Mucosa of descending colon (tissue), 3 donors: ENCODE measurements at regions not wholly inside any gene's neighbourhood (a gene's known extent, or its start where the extent isn't known, plus 50 kb on each side); places are given as distances from the start of the nearest gene placed in this dataset.

Experiments
- ATAC-seq: fragments of 200-7000 bp; cut with Tn5 transposase; one replicate; pipeline ENCODE4 v1.9.1; 2020; ENCODE audit warnings: mild to moderate bottlenecking, moderate library complexity
- DNase-seq, 3 donors: peaks; one replicate each; pipeline ENCODE4 v3.0.0-alpha.2; 2020
- H3K36me3 ChIP-seq: fragments of 200-600 bp; one replicate; pipeline ENCODE4 v1.8.0; 2021; ENCODE audit warnings: low read depth, mild to moderate bottlenecking
- H3K4me1 ChIP-seq: fragments of 200-600 bp; one replicate; pipeline ENCODE4 v1.8.0; 2021; ENCODE audit warnings: low read depth, mild to moderate bottlenecking
- H3K4me3 ChIP-seq: fragments of 200-600 bp; one replicate; pipeline ENCODE4 v1.8.0; 2021; ENCODE audit warnings: mild to moderate bottlenecking
- H3K9me3 ChIP-seq: fragments of 200-600 bp; one replicate; pipeline ENCODE4 v1.8.0; 2021; ENCODE audit warnings: mild to moderate bottlenecking
- CTCF ChIP-seq: fragments of 200-600 bp; IDR thresholded peaks from one replicate; pipeline ENCODE4 v1.8.0; 2022; ENCODE audit warnings: antibody characterized with exemption, mild to moderate bottlenecking
- intact Hi-C, 2 donors: fragments of 100-400 bp; cut with DNase I in 1 of 2; cut with micrococcal nuclease in 1 of 2; formaldehyde crosslinking; loops; one replicate each; pipeline versions ENCODE4 v1.11.0 to v1.11.1; 2022; cut with DNase I, micrococcal nuclease
- donor health status: DM: no; HTN: no; CAD: no; lungs with moderate emphysema.
- donor health status: DM: no; HTN: no; CAD: no.
- donor health status: DM: no; HTN: yes; CAD: no.

- intact Hi-C loops: no loop called here
- H3K4me3 ChIP-seq: no peak overlapping the region
- TF ChIP-seq CTCF: no peak
- no peaks in the 10 kb centered on the region for H3K36me3 ChIP-seq
- H3K4me1 ChIP-seq: no peaks in the 10 kb centered on the region
- ATAC-seq (no peak), DNase-seq (no peak)
- H3K9me3 ChIP-seq: no peaks in the 10 kb centered on the region
Measured at GRCh38 chr5:111914966-111915636, 158.1 kb upstream of the NREP start.

GRCh38 chr5:111902436-111902835, 145.4 kb upstream of the NREP start:
- intact Hi-C loops: no loop called here
- Histone ChIP-seq H3K4me3 (no peak overlapping the region), H3K36me3 (no peaks in the 10 kb centered on the region), H3K9me3 (peaks cover 3% of the 10 kb centered on the region), H3K4me1 (no peaks in the 10 kb centered on the region)
- no peak for TF ChIP-seq CTCF
- no peak for ATAC-seq
- DNase-seq: no peak

GRCh38 chr5:111901296-111901695, 144.3 kb upstream of the NREP start:
- intact Hi-C loops: no loop called here

GRCh38 chr5:111892949-111893348, 136.0 kb upstream of the NREP start:
- intact Hi-C loops: no loop called here
- H3K9me3 ChIP-seq: no peaks in the 10 kb centered on the region
- ATAC-seq (no peak), DNase-seq (no peak)
- TF ChIP-seq CTCF: no peak
- no peaks in the 10 kb centered on the region for H3K36me3 ChIP-seq
- H3K4me3 ChIP-seq: no peak overlapping the region
- no peaks in the 10 kb centered on the region for H3K4me1 ChIP-seq

More at GRCh38 chr5:111901296-111901695, 144.3 kb upstream of the NREP start:
- H3K36me3 ChIP-seq: no peaks in the 10 kb centered on the region
- ATAC-seq (no peak), DNase-seq (no peak)
- H3K4me3 ChIP-seq: no peak overlapping the region
- peaks cover 3% of the 10 kb centered on the region for H3K9me3 ChIP-seq
- no peak for TF ChIP-seq CTCF
- H3K4me1 ChIP-seq: no peaks in the 10 kb centered on the region

- Histone ChIP-seq H3K4me3 (no peak overlapping the region), H3K36me3 (no peaks in the 10 kb centered on the region), H3K4me1 (no peaks in the 10 kb centered on the region), H3K9me3 (no peaks in the 10 kb centered on the region)
- intact Hi-C loops: no loop called here
- DNase-seq (no peak), ATAC-seq (no peak)
- no peak for TF ChIP-seq CTCF
Measured at GRCh38 chr5:111887706-111888105, 130.7 kb upstream of the NREP start.

- no peak for DNase-seq
- intact Hi-C loops: no loop called here
- Histone ChIP-seq H3K36me3 (no peaks in the 10 kb centered on the region), H3K4me3 (no peak overlapping the region), H3K4me1 (no peaks in the 10 kb centered on the region), H3K9me3 (no peaks in the 10 kb centered on the region)
- ATAC-seq: no peak
- TF ChIP-seq CTCF: no peak
Measured at GRCh38 chr5:111869681-111870080, 112.7 kb upstream of the NREP start.
